HEK293 (cell line): ENCODE measurements at regions not wholly inside any gene's neighbourhood (a gene's known extent, or its start where the extent isn't known, plus 50 kb on each side); places are given as distances from the start of the nearest gene placed in this dataset.

ENCODE experiments used
- CTCF ChIA-PET: fragments of 350-600 bp; formaldehyde crosslinking; extraction: SDS; loops from one replicate; lab custom pipeline; 2021; ENCODE audit warnings: antibody characterized with exemption; lab: Yijun Ruan, JAX
- POLR2A ChIA-PET: fragments of 300-600 bp; formaldehyde crosslinking; extraction: SDS; loops from one replicate; lab custom pipeline; 2020; ENCODE audit warnings: antibody characterized with exemption, inconsistent platforms; lab: Yijun Ruan, JAX
- H3K27ac ChIP-seq: fragments of 200-500 bp; sonication (Bioruptor generic); 2 replicates; pipeline ENCODE4 v1.5.1; 2014; ENCODE audit warnings: low read depth, low read length, control low read depth, inconsistent platforms; ENCODE audit errors: extremely low read depth
- H3K36me3 ChIP-seq, 2 experiments: fragments of 200-500 bp in 1 of 2; sonication (Bioruptor generic) in 1 of 2; 1 replicate in 1 of 2; 2 replicates in 1 of 2; pipeline ENCODE4 v1.5.1; 2014 to 2017; ENCODE audit warnings: inconsistent platforms in 2 of 2, low read length in 2 of 2; ENCODE audit not compliant: control insufficient read depth in 2 of 2, insufficient read depth in 1 of 2
- H3K4me1 ChIP-seq: fragments of 200-500 bp; sonication (Bioruptor generic); 2 replicates; pipeline ENCODE4 v1.5.1; 2014; ENCODE audit warnings: mild to moderate bottlenecking, low read length, inconsistent platforms; ENCODE audit not compliant: control insufficient read depth, insufficient read depth
- H3K4me3 ChIP-seq: 2 replicates; pipeline ENCODE4 v1.5.1; 2011; ENCODE audit warnings: low read depth, mild to moderate bottlenecking, control low read depth, low read length, moderate library complexity
- H3K9me3 ChIP-seq: fragments of 200-500 bp; sonication (Bioruptor generic); 2 replicates; pipeline ENCODE4 v1.5.1; 2014; ENCODE audit warnings: low read depth, low read length, inconsistent platforms; ENCODE audit not compliant: control insufficient read depth, insufficient read depth
- BCL11B ChIP-seq: fragments of 450-650 bp; formaldehyde crosslinking; IDR thresholded peaks from 2 replicates; pipeline ENCODE4 v1.5.1; 2016; ENCODE audit warnings: low read depth, missing biosample characterization, missing genetic modification characterization
- FEZF1 ChIP-seq: fragments of 450-650 bp; formaldehyde crosslinking; IDR thresholded peaks from 2 replicates; pipeline ENCODE4 v1.5.1; 2016; ENCODE audit warnings: missing biosample characterization, missing genetic modification characterization
- KLF1 ChIP-seq: fragments of 450-650 bp; formaldehyde crosslinking; IDR thresholded peaks from 2 replicates; pipeline ENCODE4 v1.5.1; 2016; ENCODE audit warnings: missing biosample characterization, missing genetic modification characterization
- KLF17 ChIP-seq: fragments of 450-650 bp; formaldehyde crosslinking; IDR thresholded peaks from 2 replicates; pipeline ENCODE4 v1.5.1; 2016; ENCODE audit warnings: missing biosample characterization, missing genetic modification characterization
- MYNN ChIP-seq: fragments of 450-650 bp; formaldehyde crosslinking; IDR thresholded peaks from 2 replicates; pipeline ENCODE4 v1.5.1; 2016; ENCODE audit warnings: missing biosample characterization, missing genetic modification characterization, borderline replicate concordance
- OSR2 ChIP-seq: fragments of 450-650 bp; formaldehyde crosslinking; IDR thresholded peaks from 2 replicates; pipeline ENCODE4 v1.5.1; 2016; ENCODE audit warnings: missing biosample characterization, missing genetic modification characterization
- SALL2 ChIP-seq: fragments of 450-650 bp; formaldehyde crosslinking; IDR thresholded peaks from 2 replicates; pipeline ENCODE4 v1.5.0; 2017; ENCODE audit warnings: missing biosample characterization, mild to moderate bottlenecking, missing genetic modification characterization, borderline replicate concordance
- TCF7L2 ChIP-seq: IDR thresholded peaks from 2 replicates; pipeline ENCODE4 v1.6.1; 2011; ENCODE audit warnings: low read depth, mild to moderate bottlenecking, inconsistent platforms, low read length, moderate library complexity, borderline replicate concordance
- ZEB2 ChIP-seq: fragments of 450-650 bp; formaldehyde crosslinking; IDR thresholded peaks from 2 replicates; pipeline ENCODE4 v1.5.1; 2016; ENCODE audit warnings: missing biosample characterization, missing genetic modification characterization
- ZNF112 ChIP-seq: fragments of 450-650 bp; formaldehyde crosslinking; IDR thresholded peaks from 2 replicates; pipeline ENCODE4 v1.5.0; 2017; ENCODE audit warnings: missing biosample characterization, missing genetic modification characterization
- ZNF133 ChIP-seq: fragments of 450-650 bp; formaldehyde crosslinking; IDR thresholded peaks from 2 replicates; pipeline ENCODE4 v1.5.1; 2016; ENCODE audit warnings: missing biosample characterization, missing genetic modification characterization
- ZNF146 ChIP-seq: fragments of 450-650 bp; formaldehyde crosslinking; IDR thresholded peaks from 2 replicates; pipeline ENCODE4 v1.5.1; 2016; ENCODE audit warnings: missing biosample characterization, missing genetic modification characterization
- ZNF148 ChIP-seq: fragments of 450-650 bp; formaldehyde crosslinking; IDR thresholded peaks from 2 replicates; pipeline ENCODE4 v1.5.0; 2017; ENCODE audit warnings: missing biosample characterization, missing genetic modification characterization, borderline replicate concordance
- ZNF274 ChIP-seq, 2 experiments: fragments of 200-500 bp in 1 of 2; fragments of 450-650 bp in 1 of 2; sonication (Bioruptor generic) in 1 of 2; formaldehyde crosslinking in 1 of 2; IDR thresholded peaks; 2 replicates each; pipeline versions ENCODE4 v1.5.1 to v1.6.1; 2014 to 2016; ENCODE audit warnings: borderline replicate concordance in 1 of 2, inconsistent platforms in 1 of 2, low read length in 1 of 2, missing biosample characterization in 1 of 2, missing genetic modification characterization in 1 of 2
- ZNF280C ChIP-seq: fragments of 450-650 bp; formaldehyde crosslinking; IDR thresholded peaks from 2 replicates; pipeline ENCODE4 v1.5.1; 2016; ENCODE audit warnings: missing biosample characterization, missing genetic modification characterization
- ZNF366 ChIP-seq: fragments of 450-650 bp; formaldehyde crosslinking; conservative IDR thresholded peaks from 2 replicates; pipeline ENCODE4 v1.5.1; 2016; ENCODE audit warnings: missing biosample characterization, missing genetic modification characterization
- ZNF398 ChIP-seq: fragments of 450-650 bp; formaldehyde crosslinking; IDR thresholded peaks from 2 replicates; pipeline ENCODE4 v1.5.1; 2017; ENCODE audit warnings: missing biosample characterization, missing genetic modification characterization
- ZNF501 ChIP-seq: fragments of 450-650 bp; formaldehyde crosslinking; IDR thresholded peaks from 2 replicates; pipeline ENCODE4 v1.5.1; 2016; ENCODE audit warnings: missing biosample characterization, missing genetic modification characterization
- ZNF544 ChIP-seq: fragments of 450-650 bp; formaldehyde crosslinking; IDR thresholded peaks from 2 replicates; pipeline ENCODE4 v1.5.0; 2017; ENCODE audit warnings: missing biosample characterization, missing genetic modification characterization
- ZNF596 ChIP-seq: fragments of 450-650 bp; IDR thresholded peaks from 2 replicates; pipeline ENCODE4 v1.5.0; 2018; ENCODE audit warnings: missing biosample characterization, mild to moderate bottlenecking, missing genetic modification characterization, moderate library complexity
- ZNF626 ChIP-seq: fragments of 450-650 bp; sonication (Bioruptor Pico); formaldehyde crosslinking; IDR thresholded peaks from 2 replicates; pipeline ENCODE4 v1.5.1; 2018; ENCODE audit warnings: missing biosample characterization, missing genetic modification characterization, inconsistent platforms
- ZNF660 ChIP-seq: fragments of 450-650 bp; IDR thresholded peaks from 2 replicates; pipeline ENCODE4 v1.5.1; 2018; ENCODE audit warnings: missing biosample characterization, mild to moderate bottlenecking, missing genetic modification characterization
- ZNF670 ChIP-seq: fragments of 450-650 bp; formaldehyde crosslinking; IDR thresholded peaks from 2 replicates; pipeline ENCODE4 v1.5.1; 2016; ENCODE audit warnings: missing biosample characterization, missing genetic modification characterization, low read depth
- ZSCAN30 ChIP-seq: fragments of 450-650 bp; IDR thresholded peaks from 2 replicates; pipeline ENCODE4 v1.5.1; 2018; ENCODE audit warnings: missing biosample characterization, mild to moderate bottlenecking, missing genetic modification characterization, moderate library complexity

DNA sequence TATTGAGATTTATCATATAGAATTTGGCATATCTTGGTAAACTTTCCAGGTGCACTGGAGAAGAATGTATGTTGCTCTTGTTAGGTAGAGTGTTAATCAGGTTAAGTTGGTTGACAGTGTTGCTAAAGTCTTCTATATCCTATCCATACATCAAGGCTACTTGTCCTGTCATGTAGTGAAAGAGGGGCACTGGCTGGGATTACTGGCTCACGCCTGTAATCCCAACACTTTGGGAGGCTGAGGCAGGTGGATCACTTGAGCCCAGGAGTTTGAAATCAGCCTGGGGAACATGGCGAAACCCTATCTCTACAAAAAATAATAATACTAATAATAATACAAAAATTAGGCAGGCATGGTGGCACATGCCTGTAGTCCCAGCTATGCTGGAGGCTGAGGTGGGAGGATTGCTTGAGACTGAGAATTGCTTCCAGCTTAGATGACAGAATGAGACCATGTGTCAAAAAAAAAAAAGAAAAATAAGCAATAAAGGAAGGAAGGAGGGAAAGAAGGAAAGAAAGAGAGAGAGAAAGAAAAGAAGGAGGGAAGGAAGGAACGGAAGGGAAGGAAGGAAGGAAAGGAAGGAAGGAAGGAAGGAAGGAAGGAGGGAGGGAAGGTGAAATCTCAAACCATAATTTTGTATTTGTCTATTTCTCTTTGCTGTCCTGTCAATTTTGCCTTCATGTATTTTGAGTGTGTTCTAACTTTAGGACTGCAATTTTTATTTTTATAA lies 57.4 kb upstream of the IQSEC1 start:
- ChIA-PET CTCF (interaction anchor here (0.7 kb wide), 1 partner anchor 57 kb away, joined by 3 read pairs; no protein-coding TSS in a partner anchor), POLR2A (interaction anchor here (0.7 kb wide), 1 partner anchor 63 kb away, joined by 7 read pairs; no protein-coding TSS in a partner anchor)
- Histone ChIP-seq H3K27ac (no peak overlapping the region), H3K9me3 (no peaks in the 10 kb centered on the region), H3K4me1 (no peaks in the 10 kb centered on the region), H3K36me3 (no peaks in the 10 kb centered on the region), H3K4me3 (no peak overlapping the region)
- no peak for TF ChIP-seq ZNF148
- TF ChIP-seq ZNF366 (tag by site-specific recombination), result peak; percentile 77

DNA sequence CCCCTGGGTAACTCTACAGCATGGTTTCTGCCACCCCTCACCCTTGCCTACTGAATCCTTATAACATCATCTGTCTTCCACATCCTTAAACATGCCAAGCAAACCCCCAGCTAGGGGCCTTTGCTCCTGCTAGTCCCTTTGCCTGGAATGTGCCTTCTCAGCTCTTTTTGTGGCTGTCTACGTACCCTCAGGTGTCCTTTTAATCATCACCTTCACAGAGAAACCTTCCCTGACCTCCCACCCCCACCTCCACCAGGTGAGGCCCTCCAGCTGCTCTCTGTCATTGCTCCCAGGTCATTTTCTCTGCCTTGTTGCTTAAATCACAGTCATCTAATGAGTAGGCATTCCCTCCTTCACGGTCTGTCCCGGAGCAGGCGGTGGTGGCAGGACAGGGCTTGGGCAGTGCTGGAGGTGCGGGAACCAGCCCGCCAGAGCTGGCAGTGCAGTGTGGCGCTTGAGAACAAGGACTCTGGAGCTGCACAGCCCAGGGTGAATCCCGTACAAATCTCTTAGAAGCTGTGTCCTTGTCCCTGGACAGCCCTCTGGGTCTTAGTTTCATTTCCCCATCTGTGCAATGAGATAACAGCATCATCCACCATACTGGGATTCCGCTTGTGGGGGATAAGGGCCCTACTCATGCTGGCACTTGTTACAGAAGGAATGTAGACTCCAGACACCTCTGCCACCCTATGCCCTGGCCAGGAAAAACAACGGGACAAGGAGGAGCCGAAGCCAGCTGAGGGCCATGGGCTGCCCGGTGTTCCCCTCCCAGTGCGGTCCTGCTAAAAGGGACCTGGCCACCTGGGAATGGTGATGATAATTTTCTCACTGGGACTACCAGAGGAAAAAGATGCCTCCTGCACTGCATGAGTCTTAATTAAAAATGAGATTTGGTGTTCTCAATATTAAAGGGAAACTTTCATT lies 52.1 kb upstream of the IQSEC1 start:
- CTCF ChIA-PET, result interaction anchor here (0.7 to 1.3 kb wide), 2 partner anchors 33 to 105 kb away, joined by 3 to 4 read pairs; no protein-coding TSS in a partner anchor

DNA sequence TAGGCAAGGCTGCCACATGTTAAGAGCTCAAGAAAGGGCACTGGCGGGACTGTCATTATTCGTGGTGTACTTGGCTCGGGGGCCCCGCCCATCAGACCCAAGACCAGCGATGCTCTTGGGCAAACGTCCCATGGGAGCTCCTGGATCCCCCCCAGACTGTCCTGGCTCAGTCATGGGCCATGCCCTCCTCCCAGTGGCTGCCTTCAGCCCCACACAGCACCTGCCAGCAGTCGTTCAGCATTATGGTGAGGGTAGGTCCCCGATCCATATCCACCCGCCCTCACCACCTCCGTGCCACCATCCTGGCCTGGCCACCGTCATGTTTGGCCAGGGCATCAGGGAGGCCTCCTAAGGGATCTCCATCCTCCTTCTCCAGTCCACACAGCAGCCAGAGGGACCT lies 51.4 kb upstream of the IQSEC1 start:
- CTCF ChIA-PET, result interaction anchor here (0.5 to 1.3 kb wide), 3 partner anchors 32 to 761 kb away, joined by 3 to 4 read pairs (median 4); no protein-coding TSS in a partner anchor
- Histone ChIP-seq H3K4me1 (no peaks in the 10 kb centered on the region), H3K36me3 (no peaks in the 10 kb centered on the region), H3K27ac (no peak overlapping the region), H3K9me3 (no peaks in the 10 kb centered on the region), H3K4me3 (no peak overlapping the region)
- POLR2A ChIA-PET, result no interaction called here
- no peak for TF ChIP-seq ZNF596
- TF ChIP-seq ZNF660 (tag by site-specific recombination), result no peak
- TF ChIP-seq ZNF544, result no peak
- no peak for TF ChIP-seq KLF1
- no peak for TF ChIP-seq ZNF398 (tag by site-specific recombination)
- TF ChIP-seq KLF17 (tag by site-specific recombination), result no peak
- TF ChIP-seq ZNF133, result no peak
- TF ChIP-seq ZNF146 (tag by site-specific recombination), result no peak
- no peak for TF ChIP-seq ZNF274 (IDR thresholded peaks at IDR 0.05; ENCODE audit: low read length)
- no peak for TF ChIP-seq ZNF274 (tag by site-specific recombination; IDR thresholded peaks at IDR 0.05; ENCODE audit: borderline replicate concordance)
- TF ChIP-seq ZEB2 (tag by site-specific recombination), result no peak
- no peak for TF ChIP-seq MYNN (tag by site-specific recombination)

More for the DNA sequence above, 52.1 kb upstream of the IQSEC1 start:
- H3K4me3 ChIP-seq, result no peak overlapping the region
- H3K27ac ChIP-seq, result no peak overlapping the region
- H3K4me1 ChIP-seq, result no peaks in the 10 kb centered on the region
- TF ChIP-seq BCL11B (tag by site-specific recombination) (no peak), ZNF112 (tag by site-specific recombination) (no peak), ZNF544 (no peak), ZNF670 (tag by site-specific recombination) (no peak), OSR2 (tag by site-specific recombination) (no peak), SALL2 (no peak), FEZF1 (tag by site-specific recombination) (no peak), TCF7L2 (no peak), ZSCAN30 (tag by site-specific recombination) (no peak), ZNF501 (tag by site-specific recombination) (no peak), ZNF626 (tag by site-specific recombination) (no peak), ZNF280C (tag by site-specific recombination) (no peak)
- no peaks in the 10 kb centered on the region for H3K36me3 ChIP-seq
- POLR2A ChIA-PET, result no interaction called here
- H3K9me3 ChIP-seq, result no peaks in the 10 kb centered on the region
